NCI-H460 (cell line): ENCODE measurements at regions not wholly inside any gene's neighbourhood (a gene's known extent, or its start where the extent isn't known, plus 50 kb on each side); places are given as distances from the start of the nearest gene placed in this dataset.

ENCODE experiments used
- DNase-seq: peaks from one replicate; pipeline ENCODE4 v3.0.0-alpha.2; 2016; ENCODE audit warnings: low read depth; ENCODE audit errors: extremely low read depth

DNA sequence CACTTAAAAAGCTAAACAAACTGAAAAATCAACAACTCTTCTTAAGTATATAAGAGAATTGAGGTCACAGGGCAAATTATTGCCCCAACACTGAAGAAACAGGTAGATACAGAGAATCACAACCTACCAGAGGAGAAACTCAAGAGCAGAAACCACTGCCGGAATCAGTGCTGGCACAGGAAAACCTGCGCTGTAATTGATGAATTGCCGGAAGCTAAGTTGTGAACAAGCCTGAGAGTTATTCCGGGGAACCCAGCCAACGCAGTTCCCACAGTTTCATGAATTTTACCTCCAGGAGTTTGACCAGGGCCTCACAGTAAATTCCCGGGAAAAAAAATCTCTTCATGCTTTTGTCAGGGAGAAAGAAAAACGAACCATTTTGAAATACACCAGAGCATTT is 657.1 kb upstream of the BRINP3 start:
- DNase-seq: no peak

DNA sequence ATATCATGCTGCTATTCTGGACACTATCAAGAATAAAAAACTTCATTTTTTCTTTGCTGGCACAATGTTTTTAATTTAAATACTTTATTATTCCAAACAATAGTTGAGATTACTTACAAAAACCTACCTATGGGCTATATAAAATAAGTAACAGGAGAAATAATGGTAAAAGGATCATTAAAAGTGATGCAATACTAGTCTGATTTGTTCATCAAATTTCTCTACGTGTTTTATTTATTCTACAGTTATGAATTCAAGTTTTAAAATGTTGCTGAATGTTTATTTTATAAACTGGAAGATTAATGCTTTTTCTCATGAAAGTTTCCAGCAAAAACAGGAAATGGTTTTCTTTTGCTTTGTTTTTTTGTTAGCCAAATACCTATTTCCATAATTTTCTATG is 662.4 kb upstream of the BRINP3 start:
- no peak for DNase-seq

DNA sequence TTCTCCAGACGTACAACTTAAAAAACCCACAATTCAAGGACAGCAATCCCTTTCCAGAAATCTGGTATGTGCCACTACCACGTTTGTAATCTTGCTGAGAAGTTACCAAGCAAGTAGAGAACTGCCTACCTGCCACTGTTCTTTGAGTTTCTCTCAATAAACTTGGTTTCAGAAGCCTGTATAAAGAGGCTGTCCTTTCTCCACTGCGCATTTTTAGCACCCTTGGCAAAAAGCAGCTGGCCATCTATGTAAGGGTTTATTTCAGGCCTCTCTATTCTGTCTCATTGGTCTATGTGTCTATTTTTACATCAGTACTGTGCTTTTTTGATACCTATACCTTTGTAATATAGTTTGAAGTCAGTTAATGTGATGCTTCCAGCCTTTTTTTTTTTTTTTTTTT is 665.1 kb upstream of the BRINP3 start:
- DNase-seq: no peak

DNA sequence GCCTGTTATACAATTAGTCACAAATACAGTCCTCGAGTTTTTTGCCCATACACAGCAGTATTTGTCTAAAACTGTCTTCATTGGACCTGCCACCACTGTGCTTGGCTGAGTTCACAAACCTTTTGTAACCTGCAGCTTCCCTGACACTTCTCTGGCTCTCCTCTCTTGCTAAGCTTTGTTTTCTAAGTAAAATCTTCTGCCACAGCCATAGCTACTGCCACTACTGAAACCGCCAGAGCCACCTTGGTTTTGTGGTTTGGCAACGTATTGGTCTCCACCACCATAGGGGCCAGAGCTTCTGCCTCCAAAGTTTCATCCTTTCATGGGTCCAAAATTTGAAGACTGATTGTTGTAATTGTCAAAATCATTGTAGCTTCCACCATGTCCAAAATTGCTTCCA is 668.2 kb upstream of the BRINP3 start:
- no peak for DNase-seq

DNA sequence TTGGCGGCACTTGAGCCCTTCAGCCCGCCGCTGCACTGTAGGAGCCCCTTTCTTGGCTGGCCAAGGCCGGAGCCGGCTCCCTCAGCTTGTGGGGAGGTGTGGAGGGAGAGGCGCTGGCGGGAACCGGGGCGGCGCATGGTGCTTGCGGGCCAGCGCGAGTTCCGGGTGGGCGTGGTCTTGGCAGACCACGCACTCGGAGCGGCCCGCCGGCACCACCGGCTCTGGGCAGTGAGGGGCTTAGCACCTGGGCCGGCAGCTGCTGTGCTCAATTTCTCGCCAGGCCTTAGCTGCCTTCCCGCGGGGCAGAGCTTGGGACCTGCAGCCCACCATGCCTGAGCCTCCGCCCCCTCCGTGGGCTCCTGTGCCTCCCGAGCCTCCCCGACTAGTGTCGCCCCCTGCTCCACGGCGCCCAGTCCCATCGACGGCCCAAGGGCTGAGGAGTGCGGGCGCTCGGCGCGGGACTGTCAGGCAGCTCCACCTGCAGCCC is 673.7 kb upstream of the BRINP3 start:
- no peak for DNase-seq

DNA sequence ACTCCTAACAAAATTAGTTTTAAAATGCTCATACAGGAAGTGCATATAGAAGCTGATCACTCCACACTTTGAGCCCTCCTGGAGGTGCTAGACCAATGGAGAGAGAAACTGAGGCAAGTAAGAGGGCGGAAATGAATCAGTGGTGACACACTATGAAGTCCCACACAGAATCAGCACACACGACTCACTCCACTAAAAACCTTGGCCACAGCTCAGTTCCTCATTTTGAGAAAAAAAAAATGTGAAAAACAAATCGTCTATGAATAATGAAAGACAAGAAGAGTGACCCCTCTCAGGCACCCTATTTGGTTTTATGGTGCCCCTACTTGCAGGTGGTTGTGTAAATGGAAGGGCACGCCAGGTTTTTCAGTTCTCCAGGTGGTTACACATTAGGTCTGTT is 675.1 kb upstream of the BRINP3 start:
- DNase-seq: no peak

DNA sequence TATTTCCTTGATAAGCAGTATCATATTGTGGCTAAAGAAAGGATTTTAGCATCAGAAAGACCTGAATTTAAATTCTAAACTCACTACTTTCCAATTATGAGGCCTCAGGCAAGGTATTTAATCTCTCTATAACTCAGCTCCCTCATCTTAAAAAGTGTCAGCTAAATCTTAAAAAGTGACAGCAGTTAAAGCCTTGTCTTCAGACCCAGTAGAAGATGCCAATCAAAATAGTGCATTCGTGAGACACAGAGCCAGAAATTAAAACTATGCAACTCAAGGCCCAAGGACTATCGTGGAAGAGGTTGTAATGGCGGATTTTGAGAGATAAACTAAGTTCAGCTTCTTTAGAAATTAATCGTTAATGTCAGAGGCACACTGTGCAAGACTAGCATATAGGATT is 677.5 kb upstream of the BRINP3 start:
- no peak for DNase-seq

DNA sequence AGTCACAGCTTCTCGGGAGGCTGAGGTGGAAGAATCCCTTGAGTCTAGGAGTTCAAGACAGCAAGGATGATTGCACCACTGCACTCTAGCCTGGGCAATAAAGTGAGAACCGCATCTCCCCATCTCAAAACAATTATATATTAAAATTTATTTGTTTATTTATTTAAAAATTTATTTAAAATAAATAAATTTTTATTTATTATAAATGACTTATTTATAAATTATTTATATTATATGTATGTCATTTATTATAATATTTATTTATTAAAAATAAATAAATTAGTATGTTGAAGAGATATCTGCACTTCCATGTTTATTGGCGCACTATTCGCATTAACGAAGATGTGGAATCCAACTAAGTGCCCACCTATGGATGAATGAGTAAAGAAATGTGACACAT is 683.2 kb upstream of the BRINP3 start:
- DNase-seq: no peak

DNA sequence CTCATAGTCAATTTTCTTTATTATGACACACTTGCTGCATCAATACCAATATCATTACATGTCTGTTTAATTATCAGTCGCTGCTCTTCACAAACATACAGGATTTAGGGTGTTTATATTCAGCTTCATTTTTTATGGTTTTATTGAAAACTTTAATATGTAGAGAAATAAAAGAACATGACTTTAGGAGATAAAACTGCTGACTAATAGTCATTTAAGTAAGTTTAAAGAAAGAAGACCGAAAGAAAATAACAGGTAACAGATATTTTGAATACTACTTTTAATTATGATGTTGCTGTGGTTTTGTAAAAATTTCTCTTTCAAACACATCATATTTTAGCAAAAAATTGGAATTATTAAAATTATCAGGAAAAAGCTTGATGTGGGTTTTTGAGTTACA is 685.1 kb upstream of the BRINP3 start:
- no peak for DNase-seq

DNA sequence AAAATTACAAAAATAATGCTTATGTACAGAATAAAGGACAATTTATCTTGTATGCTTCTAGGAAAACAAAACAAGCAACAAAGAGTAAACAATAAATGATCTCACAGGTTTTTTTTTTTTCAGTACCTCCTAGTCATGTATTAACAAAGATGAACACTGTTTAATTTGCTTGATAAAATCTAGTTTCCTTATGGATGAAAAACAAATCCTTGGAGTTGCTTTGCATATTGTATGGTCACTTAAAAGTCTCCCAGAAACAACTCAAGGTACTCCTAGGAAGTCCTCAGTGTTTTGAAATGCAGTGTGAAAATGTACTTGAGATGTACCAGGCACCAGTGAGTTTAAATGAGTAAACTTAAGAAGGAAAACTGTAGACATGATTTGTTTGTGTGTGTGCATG is 686.0 kb upstream of the BRINP3 start:
- no peak for DNase-seq

DNA sequence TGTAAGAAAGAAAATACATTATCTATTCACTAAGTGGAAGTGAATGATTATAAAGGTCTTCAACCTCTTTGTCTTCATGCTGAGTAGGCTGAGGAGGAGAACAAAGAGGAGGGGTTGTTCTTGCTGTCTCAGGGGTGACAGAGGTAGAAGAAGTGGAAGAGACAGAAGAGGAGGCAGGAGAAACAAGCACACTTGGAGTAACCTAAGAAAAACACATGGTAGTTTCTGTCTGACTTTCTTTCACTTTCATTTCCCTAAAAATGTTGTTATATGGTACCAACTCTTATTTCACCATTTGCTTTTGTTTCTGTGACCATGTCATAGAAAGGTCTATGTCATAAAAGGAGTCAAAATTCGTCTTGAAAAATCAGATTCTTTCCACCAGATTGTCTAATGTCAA is 696.6 kb upstream of the BRINP3 start:
- DNase-seq: no peak

DNA sequence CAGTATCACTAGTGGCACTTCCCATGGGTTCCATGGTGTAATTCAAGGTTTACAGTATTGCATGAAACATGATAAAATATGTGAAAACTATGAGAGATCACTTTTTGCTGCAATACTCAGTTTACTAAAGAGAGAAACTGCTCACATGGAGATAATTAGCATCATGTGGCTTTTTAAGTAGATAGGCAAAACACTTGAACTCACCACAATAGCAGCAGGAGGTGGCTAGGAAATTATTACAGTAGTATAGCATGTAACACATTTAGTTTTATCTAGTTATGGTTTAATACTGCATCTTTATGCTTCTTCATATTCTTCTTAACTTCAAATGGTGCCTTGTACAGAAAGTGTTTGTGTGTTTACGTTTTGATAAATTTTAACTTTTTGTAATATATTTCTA is 698.5 kb upstream of the BRINP3 start:
- DNase-seq: no peak

DNA sequence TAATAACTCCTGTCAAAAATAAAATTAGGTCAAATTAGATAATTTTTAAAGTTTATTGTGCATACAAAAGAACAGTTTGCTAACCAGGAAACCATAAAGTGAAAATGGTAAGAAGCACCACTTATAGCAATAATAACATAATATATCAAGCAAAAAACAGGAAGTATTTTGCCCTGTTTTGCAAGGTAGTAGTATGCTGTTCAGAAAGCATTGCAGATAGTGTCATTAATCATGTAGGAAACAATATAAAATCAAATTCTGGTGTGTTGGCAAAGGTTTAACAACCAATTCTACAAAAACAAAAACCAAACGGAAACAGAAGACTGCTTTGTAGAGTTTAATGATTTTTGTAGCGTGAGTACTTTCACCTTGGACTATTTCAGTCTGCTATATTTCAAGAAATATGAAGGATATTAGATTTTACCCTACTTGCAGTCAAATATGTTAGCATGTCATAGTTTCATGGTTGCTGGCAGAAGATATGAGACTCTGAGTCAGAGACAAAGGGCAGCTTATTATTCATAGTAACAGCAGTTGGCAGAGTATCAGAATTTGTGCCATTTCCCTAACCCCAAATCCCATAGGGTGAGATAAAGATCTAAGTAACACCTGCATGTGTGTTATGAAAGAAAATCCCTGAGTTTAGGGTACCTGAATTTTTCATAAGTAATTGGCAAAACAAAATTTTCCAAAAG is 729.0 kb upstream of the BRINP3 start:
- no peak for DNase-seq

DNA sequence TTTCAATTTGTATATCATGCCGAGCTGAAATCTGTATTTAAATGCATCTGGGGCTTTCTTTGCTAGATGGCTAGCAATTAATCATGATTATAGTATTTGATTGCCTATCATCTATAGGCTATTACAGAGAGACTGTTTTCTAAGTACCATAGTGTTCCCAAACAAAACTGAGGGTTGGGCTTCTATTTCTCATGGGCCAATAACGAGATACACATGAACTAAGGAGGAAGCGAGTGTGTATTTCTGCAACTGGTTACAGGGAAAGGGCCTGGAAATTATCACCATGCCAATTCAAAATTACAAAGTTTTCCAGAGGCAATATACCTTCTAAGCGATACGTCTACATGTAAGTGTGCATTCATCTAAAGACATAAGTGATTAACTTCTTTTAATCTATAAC is 744.5 kb upstream of the BRINP3 start:
- DNase-seq: no peak

DNA sequence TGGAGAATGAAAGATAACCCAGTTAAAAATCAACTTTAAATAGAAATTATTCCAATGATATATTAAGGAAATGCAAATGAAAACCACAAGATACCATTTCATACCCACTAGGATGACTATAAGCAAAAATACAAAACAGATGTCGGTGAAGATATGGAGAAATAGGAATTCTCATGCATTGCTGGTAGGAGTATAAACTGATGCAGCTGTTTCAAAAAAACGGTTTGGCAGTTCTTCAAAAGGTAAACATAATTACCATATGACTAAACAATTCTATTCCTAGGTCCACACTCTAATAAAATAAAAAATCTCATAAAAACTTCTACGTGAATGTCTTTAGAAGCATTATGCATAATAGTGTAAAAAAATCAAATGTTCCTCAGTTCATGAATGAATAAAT is 763.3 kb upstream of the BRINP3 start:
- DNase-seq: no peak

DNA sequence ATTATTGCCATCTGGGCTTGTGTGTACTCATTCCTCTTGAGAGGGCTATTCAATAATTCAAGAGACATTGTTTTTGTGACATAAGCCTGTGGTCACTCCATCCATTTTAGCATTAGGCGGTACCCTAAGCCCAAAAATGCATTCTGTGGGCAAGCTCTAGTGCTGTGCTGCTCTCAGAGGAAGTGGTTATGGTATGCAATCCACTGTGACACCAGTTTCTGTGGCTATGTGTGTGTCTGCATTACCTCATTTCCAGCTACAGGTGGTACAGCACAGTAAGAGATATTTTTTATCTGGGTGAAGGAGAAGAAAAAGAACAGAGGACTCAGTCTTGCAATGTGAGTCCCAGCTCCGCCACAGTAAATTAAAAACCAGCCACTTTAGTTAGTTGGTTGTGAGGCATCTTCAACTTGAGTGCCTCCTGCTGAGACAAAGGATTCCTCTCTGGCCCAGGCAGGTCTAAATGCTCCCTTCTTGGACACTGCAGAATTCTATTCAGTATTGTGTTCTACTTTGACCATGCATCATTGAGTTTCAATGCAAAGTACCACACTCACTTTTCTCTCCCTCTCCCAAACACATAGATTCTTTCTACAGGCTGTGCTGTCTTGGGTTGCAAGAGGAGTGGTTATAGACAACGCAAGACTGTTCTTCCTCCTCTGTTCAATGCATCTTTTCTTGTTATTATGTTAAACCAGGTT is 777.8 kb upstream of the BRINP3 start:
- no peak for DNase-seq

DNA sequence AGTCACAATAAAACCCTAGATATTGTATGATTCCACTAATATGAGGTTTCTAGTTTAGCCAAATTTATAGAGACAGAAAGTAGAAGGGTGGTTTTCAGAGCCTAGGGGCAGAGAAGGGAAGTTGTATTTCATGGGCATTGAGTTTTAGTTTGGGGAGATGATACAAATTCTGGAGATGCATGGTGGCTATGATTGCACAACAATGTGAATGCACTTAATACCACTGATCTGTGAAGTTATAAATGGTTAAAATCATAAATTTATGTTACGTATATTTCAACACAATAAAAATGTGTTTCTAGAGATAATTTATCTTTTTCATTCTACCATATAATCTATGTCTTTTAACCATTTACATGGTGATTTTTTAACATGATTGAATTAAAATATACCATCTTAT is 779.3 kb upstream of the BRINP3 start:
- DNase-seq: no peak

DNA sequence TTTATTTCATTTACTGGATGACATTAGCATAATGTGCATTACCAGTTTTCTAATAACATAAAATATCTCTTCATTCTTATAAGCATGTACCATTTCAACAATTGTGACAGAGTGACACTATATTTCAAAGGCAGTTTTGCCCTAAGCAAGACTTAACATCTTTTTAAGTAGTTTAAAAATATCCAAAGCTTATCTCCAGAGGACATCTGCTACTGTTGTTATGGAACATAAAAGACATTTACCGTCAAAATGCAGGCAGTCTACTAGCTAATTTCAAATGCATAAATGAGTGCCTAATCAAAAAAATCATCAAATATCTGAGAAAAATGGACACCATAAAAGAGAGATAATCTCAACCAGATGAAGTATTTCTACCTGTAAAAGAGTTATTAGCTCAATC is 782.4 kb upstream of the BRINP3 start:
- no peak for DNase-seq

DNA sequence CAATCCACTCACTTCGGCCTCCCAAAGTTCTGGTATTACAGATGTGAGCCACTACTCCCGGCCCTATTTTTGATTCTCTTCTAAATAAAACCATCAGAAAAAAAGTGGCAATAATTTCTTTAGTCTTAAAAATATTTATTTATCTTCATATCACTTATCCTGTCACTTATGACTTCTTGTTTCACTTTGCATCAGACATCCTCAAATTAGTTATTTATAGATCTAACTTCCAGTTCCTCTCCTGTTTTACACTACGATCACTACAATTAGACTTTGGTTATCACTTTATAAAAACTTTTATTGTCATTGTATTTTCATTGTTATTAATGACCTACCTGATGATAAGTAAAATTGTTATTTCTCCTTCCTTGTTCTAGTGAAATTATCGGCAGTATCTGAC is 783.4 kb upstream of the BRINP3 start:
- no peak for DNase-seq

DNA sequence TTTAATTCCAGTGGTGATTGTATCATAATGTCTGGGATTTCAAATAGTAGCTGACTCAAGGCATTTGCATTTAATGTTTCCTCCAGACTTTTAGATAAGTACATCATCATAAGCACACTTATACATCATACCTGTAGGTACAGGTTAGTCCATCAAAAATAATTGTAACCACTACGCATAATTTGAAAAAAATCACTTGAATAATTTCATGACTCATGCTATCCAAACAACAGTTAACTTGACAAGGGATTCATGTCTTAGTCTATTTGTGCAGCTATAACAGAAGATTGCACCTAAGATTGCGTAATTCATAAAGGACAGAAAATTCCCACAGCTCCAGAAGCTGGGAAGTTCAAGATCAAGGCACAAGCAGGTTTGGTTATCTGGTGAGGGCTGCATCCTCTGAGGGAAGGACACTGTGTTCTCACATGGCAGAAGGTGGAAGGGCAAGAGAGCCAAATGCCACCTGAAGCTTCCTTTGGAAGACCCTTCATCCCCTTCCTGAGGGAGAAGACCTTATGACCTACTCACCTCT is 801.7 kb upstream of the BRINP3 start:
- no peak for DNase-seq

DNA sequence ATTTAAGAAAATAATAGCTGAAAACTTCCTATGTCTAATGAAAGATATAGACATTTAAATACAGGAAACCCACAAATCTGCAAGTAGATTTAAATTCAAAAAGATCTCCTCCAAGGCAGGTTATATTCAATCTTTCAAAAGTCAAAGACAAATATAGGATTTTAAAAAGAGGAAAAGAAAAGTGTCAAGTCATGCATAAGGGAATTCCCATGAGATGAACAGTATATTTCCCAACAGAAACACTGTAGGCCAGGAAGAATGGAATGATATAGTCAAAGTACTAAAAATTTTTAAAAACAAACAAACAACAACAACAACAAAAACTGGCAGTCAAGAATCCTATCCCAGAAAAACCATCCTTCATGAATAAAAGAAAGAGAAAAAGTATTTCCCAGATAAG is 806.5 kb upstream of the BRINP3 start:
- DNase-seq: no peak

DNA sequence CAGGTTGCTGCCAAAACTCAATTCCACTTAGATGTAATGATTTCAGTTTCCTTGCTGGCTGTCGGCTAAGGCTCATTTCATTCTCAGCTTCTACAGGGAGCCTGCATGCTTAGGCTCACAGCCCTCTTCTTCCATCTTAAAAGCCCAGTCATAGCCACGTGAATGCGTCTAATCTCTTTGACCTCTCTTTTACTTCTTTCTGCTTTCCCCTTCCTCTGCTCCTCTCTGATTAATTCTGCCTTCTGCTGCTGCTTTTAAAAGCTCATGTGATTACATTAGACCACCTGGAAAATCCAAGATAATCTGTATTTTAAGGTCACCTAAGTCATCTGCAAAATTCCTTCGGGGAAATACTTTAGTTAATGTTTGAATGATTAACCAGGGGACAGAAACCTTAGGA is 812.8 kb upstream of the BRINP3 start:
- no peak for DNase-seq
